GM04504 (cell line): ENCODE measurements at regions not wholly inside any gene's neighbourhood (a gene's known extent, or its start where the extent isn't known, plus 50 kb on each side); places are given as distances from the start of the nearest gene placed in this dataset.
"Not testable (repeated sequence)": the region's sequence is repeated elsewhere in the genome, so short reads cannot be mapped to it uniquely, and the experiment has no call there.

Experiments
- DNase-seq: peaks from one replicate; pipeline ENCODE4 v3.0.0-alpha.2; 2012; ENCODE audit warnings: low read depth

DNA sequence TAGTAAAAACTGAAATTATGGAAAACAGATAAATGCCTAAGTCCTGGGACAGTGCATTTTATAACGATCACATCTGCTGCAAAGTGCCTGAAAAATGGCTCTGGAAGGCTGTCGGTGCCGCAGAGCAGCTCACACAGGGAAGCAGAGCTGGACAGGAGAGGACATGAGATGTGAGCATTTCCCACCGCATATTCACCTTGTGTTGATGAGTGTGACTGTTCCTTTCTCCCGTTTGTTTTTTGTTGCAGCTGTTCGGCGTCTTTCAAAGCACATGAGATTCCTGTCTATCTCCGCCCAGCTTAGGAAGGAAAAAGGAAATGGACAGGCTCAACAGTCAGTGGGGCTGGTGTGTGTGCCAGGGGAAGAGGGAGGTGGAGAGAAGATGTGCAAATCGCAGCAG, 164.9 kb upstream of the SEMA6A start:
- no peak for DNase-seq

- DNase-seq: no peak
Measured at GRCh38 chr5:116738615-116739261, 164.1 kb upstream of the SEMA6A start.

DNA sequence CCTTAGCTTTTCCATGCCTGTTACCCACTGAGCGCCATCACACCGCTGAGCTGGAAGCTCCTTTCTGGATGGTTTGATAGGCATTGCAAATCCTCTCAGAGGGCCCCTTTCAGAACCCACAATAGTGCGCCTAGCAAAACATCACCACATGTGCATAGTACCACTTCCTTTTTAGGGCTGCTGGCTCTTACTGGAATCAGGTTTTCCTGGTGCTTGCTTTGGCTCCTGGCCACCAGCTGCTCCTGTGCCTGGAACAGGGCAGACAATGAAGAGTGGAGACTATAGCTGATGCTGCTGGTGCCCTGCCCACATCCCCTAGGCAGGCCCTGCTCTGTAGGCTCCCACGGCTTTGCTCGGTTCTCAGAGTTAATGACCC, 163.6 kb upstream of the SEMA6A start:
- DNase-seq: no peak

DNA sequence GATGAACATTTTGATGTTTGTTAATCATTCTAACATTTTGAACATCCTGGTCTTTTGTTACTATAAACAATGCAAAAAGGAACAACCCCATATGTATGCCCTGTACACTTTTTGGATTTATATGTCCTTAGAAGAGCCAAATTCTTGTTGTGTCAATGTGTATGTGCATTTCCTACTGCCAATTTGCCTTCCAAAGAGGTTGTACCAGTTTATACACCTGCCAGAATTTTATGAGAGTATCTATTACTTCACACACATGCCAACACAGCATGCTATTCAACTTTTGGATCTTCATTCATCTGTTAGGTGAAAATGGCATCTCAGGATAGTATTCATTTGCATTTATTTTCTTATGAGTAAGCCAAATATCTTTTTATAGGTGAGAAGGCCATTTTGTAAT, 162.0 kb upstream of the SEMA6A start:
- no peak for DNase-seq

DNA sequence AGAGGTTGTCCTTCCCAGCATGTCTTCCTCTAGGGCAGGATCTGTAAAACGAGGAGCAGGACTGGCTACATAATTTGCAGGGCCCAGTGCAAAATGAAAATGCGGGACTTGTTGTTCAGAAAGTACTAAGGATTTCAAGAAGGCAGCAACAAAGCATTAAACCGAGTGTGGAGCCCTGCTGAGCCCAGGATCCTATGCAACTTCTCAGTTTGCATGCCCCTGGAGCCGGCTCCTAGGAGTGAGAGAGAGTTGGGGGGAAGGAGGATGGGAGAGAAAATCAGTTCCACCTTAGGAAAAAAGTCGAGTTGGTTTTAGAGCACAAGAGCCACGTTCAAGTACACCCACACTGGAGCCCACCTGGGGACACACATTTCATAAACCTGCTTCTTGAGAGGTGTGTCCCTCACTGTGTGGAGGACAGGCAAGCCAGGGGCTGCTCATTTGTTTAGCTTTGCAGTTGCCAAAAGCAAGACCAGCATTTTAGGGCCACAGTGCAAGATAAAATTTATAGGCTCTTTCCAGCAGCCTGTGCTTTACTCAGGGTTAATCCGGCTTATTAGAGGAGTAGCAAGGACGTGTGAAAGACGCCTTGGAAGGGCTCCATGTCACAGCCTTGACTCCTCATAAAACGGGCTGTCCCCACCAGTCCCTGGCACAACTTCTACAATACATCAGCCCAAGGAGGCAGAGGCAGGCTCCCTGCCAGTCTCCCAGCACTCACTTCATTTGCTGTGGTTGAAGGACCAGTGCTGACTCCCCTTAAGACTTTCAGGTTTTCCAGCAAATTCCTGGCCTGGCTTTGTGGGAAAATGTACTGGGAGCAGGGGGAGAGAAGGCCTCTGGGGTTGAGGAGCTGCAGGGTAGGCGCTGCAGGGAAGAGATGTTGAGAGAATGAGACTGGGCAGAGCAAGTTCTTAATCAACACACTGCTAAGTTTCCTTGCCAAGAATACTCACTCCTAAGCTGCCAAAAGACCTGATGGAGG, 159.7 kb upstream of the SEMA6A start:
- no peak for DNase-seq

DNA sequence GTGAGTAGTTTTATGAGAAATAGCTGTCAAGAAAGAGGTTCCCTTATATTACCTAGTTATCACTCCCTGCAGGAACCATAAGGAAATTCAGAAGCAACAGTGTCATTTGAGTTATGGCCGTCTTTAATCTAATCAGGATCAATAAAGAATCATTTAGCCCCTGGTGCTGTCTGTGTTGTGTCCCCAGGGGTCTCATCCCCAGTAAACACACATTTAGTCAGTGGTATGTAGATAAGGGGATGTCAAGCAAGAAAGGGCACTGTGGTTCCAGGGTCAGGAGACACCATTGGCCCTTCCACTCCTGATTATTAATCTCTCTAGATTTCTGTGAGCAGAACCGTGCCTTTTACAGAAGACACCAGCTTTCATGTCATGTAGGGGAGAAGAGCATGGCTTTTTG, 158.0 kb upstream of the SEMA6A start:
- no peak for DNase-seq

- no peak for DNase-seq
Measured at GRCh38 chr5:116731432-116731831, 156.8 kb upstream of the SEMA6A start.

DNA sequence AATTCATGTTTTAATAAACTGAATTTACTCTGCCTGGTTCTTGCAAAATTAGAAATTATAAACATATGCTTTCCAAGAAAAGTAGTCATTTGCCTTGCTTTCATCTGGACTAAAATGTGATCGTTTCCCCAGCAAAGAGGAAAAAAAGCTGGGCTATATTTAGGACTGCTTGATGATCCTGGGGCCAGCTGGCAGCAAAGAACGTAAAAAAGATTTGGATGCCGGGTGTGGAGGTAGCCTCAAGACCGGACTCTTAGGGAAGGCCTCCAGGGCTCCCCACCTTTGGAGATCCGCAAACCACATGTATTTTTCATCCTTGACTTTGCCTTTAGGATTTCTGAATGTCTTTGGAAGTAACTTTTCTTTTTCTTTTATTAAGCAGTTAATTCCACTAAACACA, 156.1 kb upstream of the SEMA6A start:
- no peak for DNase-seq

DNA sequence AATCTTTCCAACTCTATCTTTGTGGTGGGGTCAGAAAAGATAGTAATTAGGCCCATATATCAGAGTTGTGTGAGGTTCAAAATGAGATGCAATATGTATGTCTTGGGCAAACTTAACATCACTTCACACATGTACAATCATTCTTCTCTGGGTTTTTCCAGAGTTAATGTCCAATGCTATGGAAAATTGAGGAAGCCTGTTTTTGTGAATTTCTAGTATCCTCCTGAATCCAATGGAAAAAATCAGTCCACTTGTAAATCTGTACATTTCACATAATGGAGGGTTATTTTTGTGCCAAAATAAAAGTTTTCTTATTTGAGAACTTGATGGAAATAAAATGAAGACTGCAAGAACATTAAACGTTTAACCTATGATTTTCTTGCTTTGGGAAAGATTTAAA, 155.6 kb upstream of the SEMA6A start:
- DNase-seq: no peak

DNA sequence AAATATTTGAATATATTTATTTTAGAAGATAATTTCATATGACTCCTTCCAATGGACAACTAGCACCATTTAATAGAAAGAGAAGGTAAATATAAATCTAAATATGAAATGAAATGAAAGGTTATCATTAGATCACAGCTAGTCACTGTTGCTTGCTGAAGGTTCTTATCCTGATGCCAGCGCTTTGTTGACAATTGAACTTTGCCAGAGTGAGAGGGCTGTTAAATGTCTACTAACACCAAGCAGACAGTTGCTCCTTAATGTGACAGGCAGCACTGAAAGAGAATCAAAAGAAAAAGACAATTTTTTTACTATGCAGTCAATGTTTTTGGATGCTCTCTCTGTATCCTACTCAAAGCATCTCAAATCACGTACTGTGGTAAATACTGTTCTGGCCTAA, 152.6 kb upstream of the SEMA6A start:
- DNase-seq: no peak

DNA sequence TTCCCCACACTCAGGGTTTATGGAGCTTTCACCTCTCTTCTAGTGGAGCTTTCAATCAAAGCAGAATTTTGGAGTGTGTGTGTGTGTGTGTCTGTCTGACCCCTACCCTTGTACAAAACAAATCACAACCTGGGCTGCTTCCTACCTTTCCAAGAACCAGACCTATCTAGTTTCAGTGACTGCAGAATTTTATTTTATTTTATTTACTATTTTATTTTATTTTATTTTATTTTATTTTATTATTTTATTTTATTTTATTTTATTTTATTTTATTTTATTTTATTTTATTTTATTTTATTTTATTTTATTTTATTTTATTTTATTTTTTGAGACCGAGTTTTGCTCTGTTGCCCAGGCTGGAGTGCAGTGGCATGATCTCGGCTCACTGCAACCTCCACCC, 151.6 kb upstream of the SEMA6A start:
- DNase-seq: not testable (repeated sequence)

DNA sequence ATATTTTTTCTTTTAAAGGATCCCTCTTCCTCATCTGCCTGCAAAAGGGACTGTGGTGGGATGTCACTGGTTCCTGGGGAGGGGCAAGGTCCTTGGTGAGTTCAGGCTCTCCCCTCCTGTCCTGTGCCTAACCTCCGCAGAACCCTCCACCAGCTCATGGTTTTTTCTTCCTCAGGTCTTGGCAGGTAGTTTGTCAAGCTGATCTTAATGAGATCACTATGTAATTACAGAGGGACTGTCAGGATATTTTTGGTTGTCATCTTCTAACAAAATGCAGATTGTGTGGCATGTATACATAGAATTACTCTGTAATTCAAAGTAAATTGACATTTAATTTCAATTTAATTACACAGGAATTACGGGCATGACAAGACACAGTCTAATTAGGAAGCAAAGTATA, 150.3 kb upstream of the SEMA6A start:
- DNase-seq: no peak

- DNase-seq: no peak
Measured at GRCh38 chr5:116722651-116723050, 148.0 kb upstream of the SEMA6A start.

DNA sequence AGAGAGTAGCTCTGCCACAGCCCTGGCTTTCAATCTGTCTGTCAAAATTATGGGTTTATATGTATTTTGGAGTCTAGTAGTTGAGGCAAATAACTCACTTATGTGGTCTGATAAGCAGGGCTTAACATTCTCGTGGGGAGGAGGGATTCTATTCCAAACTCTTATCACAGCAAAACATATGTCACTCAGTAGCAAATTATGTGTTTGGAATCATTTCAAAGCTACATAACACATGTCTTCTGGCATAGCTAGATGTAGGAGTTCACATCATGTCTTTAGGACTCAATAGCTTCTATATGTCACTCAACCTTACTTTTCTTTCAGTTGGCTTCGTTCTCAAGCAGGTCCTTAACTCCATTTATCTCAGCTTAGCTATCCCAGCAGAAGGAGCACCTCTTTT, 144.5 kb upstream of the SEMA6A start:
- DNase-seq: no peak

GRCh38 chr5:116718317-116718716, 143.7 kb upstream of the SEMA6A start:
- DNase-seq: no peak

- DNase-seq: no peak
Measured at GRCh38 chr5:116709082-116709481, 134.5 kb upstream of the SEMA6A start.

GRCh38 chr5:116705121-116705519, 130.5 kb upstream of the SEMA6A start:
- not testable (repeated sequence) for DNase-seq

DNA sequence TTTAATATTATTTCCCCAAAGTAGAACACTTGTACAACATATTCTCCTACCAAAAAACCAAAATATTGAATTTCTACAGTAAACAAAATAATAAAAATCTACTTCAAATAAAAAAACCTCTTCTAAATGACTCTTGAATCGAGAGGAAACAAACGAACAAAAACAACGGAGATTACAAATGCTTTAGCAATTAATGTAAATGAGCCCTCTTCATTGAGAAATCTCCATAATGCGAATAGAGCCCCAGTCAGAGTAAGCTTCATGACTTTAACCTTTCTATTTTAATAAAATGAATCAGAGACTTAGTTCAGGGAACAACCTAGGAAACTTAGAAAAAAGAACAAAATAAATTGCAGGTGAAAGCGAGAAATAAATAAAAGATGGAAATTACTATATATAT, 129.3 kb upstream of the SEMA6A start:
- DNase-seq: no peak

GRCh38 chr5:116703328-116703727, 128.7 kb upstream of the SEMA6A start:
- no peak for DNase-seq

DNA sequence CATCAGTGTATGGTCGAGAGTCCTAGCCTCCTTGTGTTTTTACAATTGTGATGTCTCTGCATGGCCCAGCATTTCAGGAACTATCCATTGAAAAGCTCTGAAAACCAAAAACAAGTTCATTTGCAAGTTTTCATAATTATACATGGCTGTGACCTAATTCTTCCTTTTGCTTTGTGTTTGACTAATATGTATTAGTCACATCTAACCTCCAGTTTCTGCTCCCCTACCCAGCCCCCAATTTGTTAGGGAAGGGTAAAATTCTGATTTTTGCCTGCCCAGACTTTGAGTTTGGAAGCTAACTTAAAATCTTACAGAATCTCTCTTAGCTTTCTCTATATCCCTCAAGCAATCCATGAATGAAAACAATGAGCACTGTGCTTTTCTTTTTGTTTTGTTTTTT, 128.2 kb upstream of the SEMA6A start:
- DNase-seq: no peak

DNA sequence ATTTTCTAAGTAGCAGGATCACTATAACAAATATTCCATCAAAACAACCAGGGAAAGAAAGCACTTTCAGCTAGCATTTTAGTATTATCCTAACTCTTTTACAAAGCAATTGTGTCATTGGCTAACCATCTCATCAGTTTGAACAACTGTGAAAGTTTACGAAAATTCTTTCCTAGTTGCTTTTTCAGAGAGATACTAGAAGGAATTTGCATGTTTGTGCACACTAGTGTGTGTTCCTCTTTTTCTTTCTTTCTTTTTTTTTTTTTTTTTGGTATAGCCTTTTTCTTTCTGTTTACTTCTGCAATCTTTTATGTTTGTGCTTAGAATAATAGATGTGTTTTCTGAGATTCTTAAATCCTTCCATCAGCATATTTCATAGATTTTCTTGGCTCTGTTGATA, 124.7 kb upstream of the SEMA6A start:
- DNase-seq: no peak

DNA sequence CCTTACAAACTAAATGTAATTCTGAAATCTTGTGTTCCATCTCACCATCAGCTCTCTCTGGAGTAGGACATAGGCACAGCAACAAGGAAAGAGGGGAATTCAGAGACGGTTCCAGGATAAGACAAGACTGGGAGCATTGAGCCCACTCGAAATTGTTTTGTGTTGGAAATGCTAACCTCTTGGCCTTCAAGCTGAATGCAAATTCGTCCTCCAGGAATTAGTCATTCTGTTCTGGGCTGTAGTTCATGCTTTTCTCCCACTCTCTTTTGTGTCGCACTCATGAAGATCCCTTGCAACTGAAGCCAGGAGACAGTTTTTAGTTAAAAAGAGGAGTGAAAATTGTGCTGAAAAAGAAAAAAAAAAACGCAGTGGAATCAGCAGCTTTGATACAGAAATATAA, 121.7 kb upstream of the SEMA6A start:
- no peak for DNase-seq

DNA sequence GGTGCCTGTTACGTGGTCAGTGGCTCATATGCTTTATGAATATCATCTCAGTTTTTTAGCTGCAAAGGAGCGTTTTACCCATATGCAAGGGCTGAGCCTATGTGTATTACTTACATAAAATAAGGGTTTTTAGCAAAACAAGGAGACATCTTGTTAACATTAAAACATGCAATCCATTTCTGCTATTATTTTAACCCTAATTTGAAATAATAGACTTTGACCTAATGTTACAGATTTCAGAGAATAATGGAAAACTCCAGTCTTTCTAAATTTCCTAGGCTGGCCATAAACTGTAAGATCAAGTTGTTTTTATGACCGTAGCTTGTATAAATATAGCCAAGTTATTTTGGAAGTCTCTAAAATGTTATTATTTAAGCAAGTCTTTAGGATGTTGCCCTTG, 121.1 kb upstream of the SEMA6A start:
- no peak for DNase-seq

GRCh38 chr5:116686438-116686837, 111.8 kb upstream of the SEMA6A start:
- DNase-seq: no peak
